Osteocyte (in vitro differentiated cells): ENCODE measurements at regions not wholly inside any gene's neighbourhood (a gene's known extent, or its start where the extent isn't known, plus 50 kb on each side); places are given as distances from the start of the nearest gene placed in this dataset.

Source experiments
- DNase-seq: peaks from one replicate; pipeline ENCODE4 v3.0.0; 2021; ENCODE audit warnings: mixed read lengths; ENCODE audit not compliant: unreplicated experiment; ENCODE audit errors: extremely low spot score
- H3K27ac Mint-ChIP-seq: one replicate; pipeline ENCODE4 v1.8.0; 2021; ENCODE audit warnings: mild to moderate bottlenecking, mixed read lengths; ENCODE audit not compliant: unreplicated experiment
- H3K27me3 Mint-ChIP-seq: one replicate; pipeline ENCODE4 v1.8.0; 2021; ENCODE audit warnings: mixed read lengths; ENCODE audit not compliant: unreplicated experiment
- H3K36me3 Mint-ChIP-seq: one replicate; pipeline ENCODE4 v1.8.0; 2021; ENCODE audit warnings: mixed read lengths; ENCODE audit not compliant: unreplicated experiment
- H3K4me1 Mint-ChIP-seq: one replicate; pipeline ENCODE4 v1.8.0; 2021; ENCODE audit warnings: mixed read lengths; ENCODE audit not compliant: unreplicated experiment
- H3K4me3 Mint-ChIP-seq: one replicate; pipeline ENCODE4 v1.8.0; 2021; ENCODE audit warnings: mild to moderate bottlenecking, moderate library complexity, mixed read lengths; ENCODE audit not compliant: unreplicated experiment
- H3K9me3 Mint-ChIP-seq: one replicate; pipeline ENCODE4 v1.8.0; 2021; ENCODE audit warnings: mixed read lengths; ENCODE audit not compliant: unreplicated experiment
- TF ChIP-seq, protein P1 (sequence below): fragments of 200-600 bp; sonication (generic); IDR thresholded peaks from 2 replicates; pipeline ENCODE4 v1.5.0; 2021; ENCODE audit warnings: antibody characterized with exemption, mild to moderate bottlenecking, moderate library complexity

DNA sequence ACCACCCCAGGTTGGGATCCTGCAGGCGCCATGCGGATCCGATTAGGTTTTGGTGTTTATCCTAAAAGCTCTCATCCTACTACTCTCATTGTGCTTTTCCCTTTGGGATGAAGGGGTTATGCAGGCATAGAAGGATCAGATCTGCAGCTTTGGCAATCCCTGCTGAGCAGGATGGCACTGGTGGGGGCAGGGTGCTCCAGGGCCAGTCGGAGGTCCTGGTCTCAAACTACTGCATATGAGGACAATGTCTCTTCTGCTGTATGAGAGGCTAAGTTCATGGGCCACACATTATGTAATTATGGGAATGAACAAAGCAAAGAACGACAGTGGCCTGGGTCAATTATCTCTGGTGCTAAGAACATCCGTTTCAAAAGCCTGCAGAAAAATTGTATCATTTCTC is 334.2 kb downstream of the IRX1 start:
- Mint-ChIP-seq H3K4me3 (no peak overlapping the region), H3K4me1 (no peaks in the 10 kb centered on the region), H3K36me3 (no peaks in the 10 kb centered on the region), H3K9me3 (peaks cover 73% of the 10 kb centered on the region), H3K27me3 (no peaks in the 10 kb centered on the region), H3K27ac (no peak overlapping the region)
- TF ChIP-seq, protein P1, sequence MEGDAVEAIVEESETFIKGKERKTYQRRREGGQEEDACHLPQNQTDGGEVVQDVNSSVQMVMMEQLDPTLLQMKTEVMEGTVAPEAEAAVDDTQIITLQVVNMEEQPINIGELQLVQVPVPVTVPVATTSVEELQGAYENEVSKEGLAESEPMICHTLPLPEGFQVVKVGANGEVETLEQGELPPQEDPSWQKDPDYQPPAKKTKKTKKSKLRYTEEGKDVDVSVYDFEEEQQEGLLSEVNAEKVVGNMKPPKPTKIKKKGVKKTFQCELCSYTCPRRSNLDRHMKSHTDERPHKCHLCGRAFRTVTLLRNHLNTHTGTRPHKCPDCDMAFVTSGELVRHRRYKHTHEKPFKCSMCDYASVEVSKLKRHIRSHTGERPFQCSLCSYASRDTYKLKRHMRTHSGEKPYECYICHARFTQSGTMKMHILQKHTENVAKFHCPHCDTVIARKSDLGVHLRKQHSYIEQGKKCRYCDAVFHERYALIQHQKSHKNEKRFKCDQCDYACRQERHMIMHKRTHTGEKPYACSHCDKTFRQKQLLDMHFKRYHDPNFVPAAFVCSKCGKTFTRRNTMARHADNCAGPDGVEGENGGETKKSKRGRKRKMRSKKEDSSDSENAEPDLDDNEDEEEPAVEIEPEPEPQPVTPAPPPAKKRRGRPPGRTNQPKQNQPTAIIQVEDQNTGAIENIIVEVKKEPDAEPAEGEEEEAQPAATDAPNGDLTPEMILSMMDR: no peak
- peak; percentile 56 for DNase-seq

GRCh38 chr5:3931976-3932375 is 336.3 kb downstream of the IRX1 start:
- no peaks in the 10 kb centered on the region for H3K4me1 Mint-ChIP-seq
- TF ChIP-seq, protein P1: no peak
- DNase-seq: no peak
- peaks cover 72% of the 10 kb centered on the region for H3K9me3 Mint-ChIP-seq
- no peaks in the 10 kb centered on the region for H3K27me3 Mint-ChIP-seq
- no peaks in the 10 kb centered on the region for H3K36me3 Mint-ChIP-seq
- H3K27ac Mint-ChIP-seq: no peak overlapping the region
- no peak overlapping the region for H3K4me3 Mint-ChIP-seq

DNA sequence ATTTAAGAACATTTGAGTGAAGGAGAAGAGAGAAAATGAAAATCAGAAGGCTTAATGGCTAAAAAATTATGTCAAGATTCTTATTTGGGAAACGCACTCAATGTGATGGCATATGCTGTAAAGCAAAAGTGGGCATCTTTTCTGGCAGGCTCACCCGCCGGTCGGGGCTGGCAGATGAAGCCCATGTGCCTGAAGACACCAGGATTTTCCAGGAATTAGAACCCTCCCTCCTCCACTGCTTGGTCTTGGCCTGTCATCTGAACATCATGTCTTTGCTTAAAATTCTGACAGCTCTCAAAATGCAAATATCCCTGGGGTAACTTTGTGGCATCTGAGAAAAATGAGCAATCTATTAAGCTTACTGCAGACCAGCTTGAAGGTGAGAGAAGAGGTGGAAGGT is 337.9 kb downstream of the IRX1 start:
- no peak overlapping the region for H3K4me3 Mint-ChIP-seq
- no peaks in the 10 kb centered on the region for H3K4me1 Mint-ChIP-seq
- no peaks in the 10 kb centered on the region for H3K36me3 Mint-ChIP-seq
- DNase-seq: no peak
- TF ChIP-seq, protein P1: no peak
- H3K27ac Mint-ChIP-seq: no peak overlapping the region
- peaks cover 61% of the 10 kb centered on the region for H3K9me3 Mint-ChIP-seq
- no peaks in the 10 kb centered on the region for H3K27me3 Mint-ChIP-seq

- DNase-seq: no peak
- no peaks in the 10 kb centered on the region for H3K27me3 Mint-ChIP-seq
- H3K27ac Mint-ChIP-seq: no peak overlapping the region
- H3K4me3 Mint-ChIP-seq: no peak overlapping the region
- no peaks in the 10 kb centered on the region for H3K36me3 Mint-ChIP-seq
- H3K4me1 Mint-ChIP-seq: no peaks in the 10 kb centered on the region
- TF ChIP-seq, protein P1: no peak
- H3K9me3 Mint-ChIP-seq: peaks cover 57% of the 10 kb centered on the region
Observed at GRCh38 chr5:3933966-3934365, 338.3 kb downstream of the IRX1 start.

- TF ChIP-seq, protein P1: no peak
- Mint-ChIP-seq H3K27ac (no peak overlapping the region), H3K4me3 (no peak overlapping the region), H3K27me3 (no peaks in the 10 kb centered on the region), H3K9me3 (peaks cover 41% of the 10 kb centered on the region), H3K4me1 (no peaks in the 10 kb centered on the region), H3K36me3 (no peaks in the 10 kb centered on the region)
- DNase-seq: no peak
Observed at GRCh38 chr5:3943859-3944258, 348.2 kb downstream of the IRX1 start.
